GM12878 (cell line): ENCODE measurements at regions not wholly inside any gene's neighbourhood (a gene's known extent, or its start where the extent isn't known, plus 50 kb on each side); places are given as distances from the start of the nearest gene placed in this dataset.

Source experiments
- ATAC-seq: fragments of 200-7000 bp; cut with Tn5 transposase; 3 replicates; pipeline ENCODE4 v1.9.1; 2020; ENCODE audit warnings: mild to moderate bottlenecking, moderate library complexity
- BruUV-seq: library from RNA; stranded (reverse); fragments of 400-500 nt; replicated peaks from 2 replicates; lab custom pipeline; 2021; lab: Mats Ljungman, UMichigan
- CTCF ChIA-PET: fragments of 300-600 bp; sonication (Branson Sonifier 250); formaldehyde crosslinking; extraction: SDS; loops from one replicate; lab custom pipeline; 2021; ENCODE audit warnings: inconsistent platforms; lab: Yijun Ruan, JAX
- POLR2A ChIA-PET: fragments of 350-600 bp; formaldehyde crosslinking; extraction: SDS; loops from one replicate; lab custom pipeline; 2021; ENCODE audit warnings: inconsistent platforms; lab: Charles Lee
- RAD21 ChIA-PET: fragments of 300-600 bp; sonication (Branson Sonifier 250); formaldehyde crosslinking; loops from one replicate; lab custom pipeline; 2023; ENCODE audit warnings: antibody characterized with exemption; ENCODE audit not compliant: unreplicated experiment; lab: Charles Lee
- SMC1A ChIA-PET: fragments of 300-600 bp; sonication (Branson Sonifier 250); formaldehyde crosslinking; loops from one replicate; lab custom pipeline; 2023; ENCODE audit not compliant: unreplicated experiment, uncharacterized antibody; lab: Charles Lee
- DNase-seq: peaks from one replicate; pipeline ENCODE4 v3.0.0-alpha.2; 2011; ENCODE audit warnings: low read depth, low spot score
- FAIRE-seq: peaks from 3 replicates; lab custom pipeline; 2011; peaks lifted over from hg19 to GRCh38; lab: Jason Lieb, UNC
- H2AFZ ChIP-seq: 2 replicates; pipeline ENCODE4 v1.6.0; 2011; ENCODE audit warnings: low read depth, low read length, control low read depth; ENCODE audit not compliant: control insufficient read depth
- H3K27ac ChIP-seq: 2 replicates; pipeline ENCODE4 v1.5.1; 2011; ENCODE audit warnings: control low read depth; ENCODE audit not compliant: control insufficient read depth, insufficient read depth
- H3K27me3 ChIP-seq, 2 experiments: replicated peaks in 1 of 2; 2 replicates each; pipeline versions ENCODE4 v1.6.0 to v1.6.1; 2011; ENCODE audit warnings: low read length in 1 of 2; ENCODE audit not compliant: control insufficient read depth in 2 of 2, insufficient read depth in 2 of 2
- H3K36me3 ChIP-seq, 2 experiments: 2 replicates each; pipeline ENCODE4 v1.5.1; 2011; ENCODE audit warnings: low read length in 1 of 2; ENCODE audit not compliant: control insufficient read depth in 2 of 2, insufficient read depth in 2 of 2
- H3K4me1 ChIP-seq: 2 replicates; pipeline ENCODE4 v1.6.1; 2011; ENCODE audit warnings: mild to moderate bottlenecking, low read length, moderate library complexity, mixed read lengths; ENCODE audit not compliant: control insufficient read depth, insufficient read depth
- H3K4me2 ChIP-seq: 2 replicates; pipeline ENCODE4 v1.6.0; 2011; ENCODE audit warnings: control low read depth; ENCODE audit not compliant: control insufficient read depth, insufficient read depth
- H3K4me3 ChIP-seq: fragments of 200-600 bp; sonication (generic); 2 replicates; pipeline ENCODE4 v1.5.1; 2016
- H3K79me2 ChIP-seq: 2 replicates; pipeline ENCODE4 v1.6.0; 2011; ENCODE audit warnings: low read length; ENCODE audit not compliant: control insufficient read depth, insufficient read depth
- H3K9ac ChIP-seq: 2 replicates; pipeline ENCODE4 v1.8.0; 2011; ENCODE audit warnings: low read length, control low read depth, mixed read lengths; ENCODE audit not compliant: control insufficient read depth, insufficient read depth
- H3K9me3 ChIP-seq: replicated peaks from 3 replicates; pipeline ENCODE4 v1.5.1; 2011; ENCODE audit warnings: mild to moderate bottlenecking, low read length; ENCODE audit not compliant: control insufficient read depth, insufficient read depth
- H4K20me1 ChIP-seq: 2 replicates; pipeline ENCODE4 v1.6.0; 2011; ENCODE audit not compliant: control insufficient read depth, insufficient read depth
- ATF2 ChIP-seq: IDR thresholded peaks from 2 replicates; pipeline ENCODE4 v1.6.1; 2012; ENCODE audit warnings: low read length, inconsistent platforms
- ATF7 ChIP-seq: fragments of 450-650 bp; IDR thresholded peaks from 2 replicates; pipeline ENCODE4 v1.6.1; 2016; ENCODE audit warnings: low read depth, mild to moderate bottlenecking
- ELK1 ChIP-seq: IDR thresholded peaks from 2 replicates; pipeline ENCODE4 v1.6.1; 2012; ENCODE audit warnings: low read depth, low read length, improper control_type of control experiment
- GATAD2B ChIP-seq: fragments of 450-650 bp; conservative IDR thresholded peaks from 2 replicates; pipeline ENCODE4 v1.6.1; 2017; ENCODE audit warnings: low read depth, mild to moderate bottlenecking, moderate library complexity
- MEF2B ChIP-seq: fragments of 450-650 bp; IDR thresholded peaks from 2 replicates; pipeline ENCODE4 v1.6.1; 2018; ENCODE audit warnings: mild to moderate bottlenecking, moderate library complexity; ENCODE audit not compliant: partially characterized antibody, poor library complexity, severe bottlenecking
- MTA2 ChIP-seq: fragments of 450-650 bp; IDR thresholded peaks from 2 replicates; pipeline ENCODE4 v1.6.1; 2016; ENCODE audit warnings: low read depth, mild to moderate bottlenecking, moderate library complexity
- NR2F1 ChIP-seq: fragments of 450-650 bp; conservative IDR thresholded peaks from 2 replicates; pipeline ENCODE4 v1.6.1; 2017; ENCODE audit warnings: mild to moderate bottlenecking
- RELB ChIP-seq: fragments of 450-650 bp; IDR thresholded peaks from 2 replicates; pipeline ENCODE4 v1.6.1; 2017; ENCODE audit warnings: low read depth, mild to moderate bottlenecking, moderate library complexity
- SPI1 ChIP-seq: IDR thresholded peaks from 2 replicates; pipeline ENCODE4 v1.6.1; 2011; ENCODE audit warnings: low read depth, mild to moderate bottlenecking, low read length, moderate library complexity, borderline replicate concordance; ENCODE audit not compliant: insufficient read depth
- SREBF1 ChIP-seq: IDR thresholded peaks from 2 replicates; pipeline ENCODE4 v1.6.1; 2012; ENCODE audit warnings: mild to moderate bottlenecking, low read length
- USF2 ChIP-seq: IDR thresholded peaks from 2 replicates; pipeline ENCODE4 v1.6.1; 2011; ENCODE audit warnings: low read depth, low read length, improper control_type of control experiment, borderline replicate concordance
- ZNF217 ChIP-seq: fragments of 450-650 bp; IDR thresholded peaks from 2 replicates; pipeline ENCODE4 v1.6.1; 2017; ENCODE audit warnings: antibody characterized with exemption, mild to moderate bottlenecking
- ZNF24 ChIP-seq: fragments of 450-650 bp; IDR thresholded peaks from 2 replicates; pipeline ENCODE4 v1.6.1; 2017; ENCODE audit warnings: antibody characterized with exemption, mild to moderate bottlenecking
- ZNF274 ChIP-seq: IDR thresholded peaks from one replicate; pipeline ENCODE4 v1.8.0; 2011; ENCODE audit not compliant: insufficient read length, insufficient read depth
- WGBS: methylation state at CpG from one replicate; pipeline ENCODE4 v1.1.6; 2016; ENCODE audit warnings: low lambda C conversion rate; ENCODE audit not compliant: insufficient replicate concordance, insufficient coverage; ENCODE audit errors: missing lambda C conversion rate; 5-methylcytosine and 5-hydroxymethylcytosine counted together
- in situ Hi-C: fragments of 300-500 bp; cut with MboI; formaldehyde crosslinking; loops from 9 replicates; pipeline ENCODE4 v1.14.3; 2018; ENCODE audit warnings: mixed read lengths
- intact Hi-C: fragments of 100-400 bp; cut with micrococcal nuclease; formaldehyde crosslinking; loops from one replicate; pipeline ENCODE4 v1.14.2; 2022; ENCODE audit not compliant: unreplicated experiment

- in situ Hi-C loops = no loop called here
- Histone ChIP-seq H3K79me2 (no peaks in the 10 kb centered on the region), H3K4me2 (no peak overlapping the region), H3K27ac (no peak overlapping the region), H3K27me3 (no peaks in the 10 kb centered on the region), H3K4me1 (no peaks in the 10 kb centered on the region), H3K36me3 (no peaks in the 10 kb centered on the region), H2AFZ (no peak overlapping the region), H3K4me3 (no peak overlapping the region), H4K20me1 (no peaks in the 10 kb centered on the region), H3K9me3 (no peaks in the 10 kb centered on the region), H3K9ac (no peak overlapping the region)
- TF ChIP-seq ZNF274 (no peak), SREBF1 (no peak), GATAD2B (no peak), ZNF217 (no peak)
- ChIA-PET CTCF (no interaction called here), RAD21 (no interaction called here), POLR2A (no interaction called here), SMC1A (interaction anchor here (1.2 kb wide), 1 partner anchor 416 kb away, joined by 3 read pairs; no protein-coding TSS in a partner anchor)
- DNase-seq = no peak
- no TSS peak for BruUV-seq
- no peak for ATAC-seq
- FAIRE-seq = no peak
- intact Hi-C loops = no loop called here
These were observed 233.6 kb upstream of the SORCS1 start for GRCh38 chr10:107398115-107398514.

GRCh38 chr10:107391901-107392300 is 227.4 kb upstream of the SORCS1 start:
- RAD21 ChIA-PET = no interaction called here
- no peak overlapping the region for H3K4me2 ChIP-seq
- H3K27ac ChIP-seq = no peak overlapping the region
- no peak overlapping the region for H2AFZ ChIP-seq
- in situ Hi-C loops = no loop called here
- H3K4me3 ChIP-seq = no peak overlapping the region
- FAIRE-seq = no peak
- TF ChIP-seq MEF2B (peak; percentile 41), ELK1 (no peak), MTA2 (peak; percentile 81), USF2 (no peak), RELB (peak; percentile 60; the same call in 1 of the 2 replicates), ATF7 (0 out of 2 replicates have a peak, but pooled peaks have one; percentile 16), ATF2 (no peak), ZNF217 (0 out of 2 replicates have a peak, but pooled peaks have one; percentile 63), NR2F1 (peak; percentile 79), SPI1 (peak; percentile 6; the same call in 1 of the 2 replicates), ZNF24 (no peak)
- no peak overlapping the region for H3K9ac ChIP-seq
- no peaks in the 10 kb centered on the region for H3K79me2 ChIP-seq
- peak; percentile 3 for DNase-seq
- no peaks in the 10 kb centered on the region for H4K20me1 ChIP-seq
- intact Hi-C loops = no loop called here
- WGBS = 31% methylated on average over 4 of the region's 4 CpGs
- CTCF ChIA-PET = no interaction called here
- peak; percentile 79 for ATAC-seq
- BruUV-seq = no TSS peak
- SMC1A ChIA-PET = interaction anchor here (1.1 kb wide), 1 partner anchor 11 kb away, joined by 3 read pairs; no protein-coding TSS in a partner anchor
- H3K27me3 ChIP-seq = no peaks in the 10 kb centered on the region
- H3K36me3 ChIP-seq = no peaks in the 10 kb centered on the region
- H3K4me1 ChIP-seq = no peaks in the 10 kb centered on the region
- POLR2A ChIA-PET = no interaction called here
- no peaks in the 10 kb centered on the region for H3K9me3 ChIP-seq
